ENCODE measurements at regions not wholly inside any gene's neighbourhood (a gene's known extent, or its start where the extent isn't known, plus 50 kb on each side); places are given as distances from the start of the nearest gene placed in this dataset.

DNA sequence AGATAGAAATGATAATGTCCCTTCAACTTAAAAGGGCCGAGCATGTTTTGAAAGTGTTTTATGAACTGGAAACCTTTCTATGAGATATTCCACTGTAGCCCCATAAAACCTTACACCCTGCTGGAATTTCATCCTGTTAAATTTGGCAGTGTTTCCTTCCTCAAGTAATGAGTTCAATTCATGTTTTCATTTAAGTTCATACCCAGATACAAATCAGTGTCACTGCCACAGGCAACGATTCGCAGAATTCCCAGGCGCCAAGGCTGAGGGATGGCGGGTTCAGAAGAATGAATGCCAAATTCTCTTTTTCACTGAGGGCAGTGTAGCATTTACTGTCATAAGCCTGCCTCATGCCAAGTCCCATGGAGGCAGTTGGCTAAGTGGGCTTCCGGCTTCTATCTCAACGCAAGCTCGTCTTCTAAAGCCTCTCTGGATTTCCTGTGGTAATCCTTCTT, 511.8 kb upstream of the ID4 start:
- peaks cover 0 to 2% (median 0%) of the 10 kb centered on the region in 3 donors for H3K27me3 Mint-ChIP-seq (ENCODE audit: low read depth in 3 of 3)
- Histone ChIP-seq H2AFZ (ENCODE audit: insufficient read depth, low read depth, low read length, poor library complexity, severe bottlenecking) (no peak overlapping the region), H3K36me3 (replicated peaks in 1 of 2; ENCODE audit: control insufficient read depth in 1 of 2, insufficient read depth in 2 of 2, low read length in 2 of 2) (no peaks in the 10 kb centered on the region), H3K9ac (ENCODE audit: insufficient read depth, low read length, poor library complexity, severe bottlenecking) (no peak overlapping the region), H3K4me3 (replicated peaks in 1 of 3; ENCODE audit: low read depth in 2 of 3, low read length in 3 of 3) (no peak overlapping the region), H3K27me3 (ENCODE audit: control insufficient read depth in 2 of 2, insufficient read depth in 2 of 2, low read length in 2 of 2) (no peaks in the 10 kb centered on the region), H3K9me3 (replicated peaks in 1 of 2; ENCODE audit: control insufficient read depth in 1 of 2, insufficient read depth in 1 of 2, low read length in 2 of 2) (peaks cover 0 to 3% of the 10 kb centered on the region in 2 donors), H4K20me1 (ENCODE audit: insufficient read depth, low read length) (no peaks in the 10 kb centered on the region), H3K4me1 (ENCODE audit: control insufficient read depth in 1 of 2, insufficient read depth in 2 of 2, low read length in 2 of 2) (no peaks in the 10 kb centered on the region), H3K27ac (ENCODE audit: low read depth in 1 of 2, low read length in 2 of 2) (no peak overlapping the region), H3K79me2 (ENCODE audit: insufficient read depth, low read length) (no peaks in the 10 kb centered on the region), H3K4me2 (replicated peaks; ENCODE audit: extremely low read depth, low read length, poor library complexity, severe bottlenecking) (no peak overlapping the region)
- no peaks in the 10 kb centered on the region for H3K4me1 Mint-ChIP-seq
- DNase-seq: no peak
- TF ChIP-seq, protein P1, sequence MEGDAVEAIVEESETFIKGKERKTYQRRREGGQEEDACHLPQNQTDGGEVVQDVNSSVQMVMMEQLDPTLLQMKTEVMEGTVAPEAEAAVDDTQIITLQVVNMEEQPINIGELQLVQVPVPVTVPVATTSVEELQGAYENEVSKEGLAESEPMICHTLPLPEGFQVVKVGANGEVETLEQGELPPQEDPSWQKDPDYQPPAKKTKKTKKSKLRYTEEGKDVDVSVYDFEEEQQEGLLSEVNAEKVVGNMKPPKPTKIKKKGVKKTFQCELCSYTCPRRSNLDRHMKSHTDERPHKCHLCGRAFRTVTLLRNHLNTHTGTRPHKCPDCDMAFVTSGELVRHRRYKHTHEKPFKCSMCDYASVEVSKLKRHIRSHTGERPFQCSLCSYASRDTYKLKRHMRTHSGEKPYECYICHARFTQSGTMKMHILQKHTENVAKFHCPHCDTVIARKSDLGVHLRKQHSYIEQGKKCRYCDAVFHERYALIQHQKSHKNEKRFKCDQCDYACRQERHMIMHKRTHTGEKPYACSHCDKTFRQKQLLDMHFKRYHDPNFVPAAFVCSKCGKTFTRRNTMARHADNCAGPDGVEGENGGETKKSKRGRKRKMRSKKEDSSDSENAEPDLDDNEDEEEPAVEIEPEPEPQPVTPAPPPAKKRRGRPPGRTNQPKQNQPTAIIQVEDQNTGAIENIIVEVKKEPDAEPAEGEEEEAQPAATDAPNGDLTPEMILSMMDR (IDR thresholded peaks at IDR 0.05): no peak
- H3K36me3 Mint-ChIP-seq: no peaks in the 10 kb centered on the region
- no peak overlapping the region for H3K27ac Mint-ChIP-seq
- peaks cover 1 to 8% (median 3%) of the 10 kb centered on the region in 7 donors for H3K9me3 Mint-ChIP-seq
- WGBS (ENCODE audit: insufficient coverage): 100% methylated on average over 6 of the region's 8 CpGs
- intact Hi-C loops (cut with micrococcal nuclease): no loop called here
- no peak overlapping the region for H3K4me3 Mint-ChIP-seq

DNA sequence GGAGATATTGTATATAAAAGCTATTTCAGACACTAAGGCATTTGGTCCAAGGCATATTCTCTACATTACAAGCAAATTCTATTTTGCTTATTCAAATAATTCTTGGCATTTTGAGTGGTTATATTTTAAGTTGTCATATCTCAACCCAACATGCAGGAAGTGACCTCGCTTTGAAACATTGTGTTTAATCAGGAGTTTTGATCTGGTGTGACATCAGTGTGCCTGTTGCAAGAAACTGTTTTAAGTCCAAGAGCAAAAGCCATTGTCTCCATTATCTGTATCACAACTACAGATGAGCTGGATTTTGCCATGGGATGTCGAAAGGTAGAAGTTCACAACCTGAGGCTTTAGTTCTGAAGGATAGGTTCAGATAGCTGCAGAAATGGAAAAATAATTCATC, 509.9 kb upstream of the ID4 start:
- H4K20me1 ChIP-seq (ENCODE audit: insufficient read depth, low read length): no peaks in the 10 kb centered on the region
- no peak overlapping the region for H3K4me3 ChIP-seq (replicated peaks in 1 of 3; ENCODE audit: low read depth in 2 of 3, low read length in 3 of 3)
- no peak overlapping the region for H3K4me2 ChIP-seq (replicated peaks; ENCODE audit: extremely low read depth, low read length, poor library complexity, severe bottlenecking)
- intact Hi-C loops (cut with micrococcal nuclease): no loop called here
- Mint-ChIP-seq H3K27ac (no peak overlapping the region), H3K4me3 (no peak overlapping the region), H3K4me1 (no peaks in the 10 kb centered on the region), H3K9me3 (peaks cover 1 to 10% (median 3%) of the 10 kb centered on the region in 7 donors), H3K27me3 (ENCODE audit: low read depth in 3 of 3) (peaks cover 0 to 2% (median 0%) of the 10 kb centered on the region in 3 donors), H3K36me3 (no peaks in the 10 kb centered on the region)
- no peaks in the 10 kb centered on the region for H3K4me1 ChIP-seq (ENCODE audit: control insufficient read depth in 1 of 2, insufficient read depth in 2 of 2, low read length in 2 of 2)
- H3K9ac ChIP-seq (ENCODE audit: insufficient read depth, low read length, poor library complexity, severe bottlenecking): no peak overlapping the region
- H3K27ac ChIP-seq (ENCODE audit: low read depth in 1 of 2, low read length in 2 of 2): no peak overlapping the region
- H3K27me3 ChIP-seq (ENCODE audit: control insufficient read depth in 2 of 2, insufficient read depth in 2 of 2, low read length in 2 of 2): no peaks in the 10 kb centered on the region
- WGBS (ENCODE audit: insufficient coverage): no CpG with 5 or more reads among the region's 2 CpGs
- no peaks in the 10 kb centered on the region for H3K9me3 ChIP-seq (replicated peaks in 1 of 2; ENCODE audit: control insufficient read depth in 1 of 2, insufficient read depth in 1 of 2, low read length in 2 of 2)
- no peaks in the 10 kb centered on the region for H3K79me2 ChIP-seq (ENCODE audit: insufficient read depth, low read length)
- H2AFZ ChIP-seq (ENCODE audit: insufficient read depth, low read depth, low read length, poor library complexity, severe bottlenecking): no peak overlapping the region
- H3K36me3 ChIP-seq (replicated peaks in 1 of 2; ENCODE audit: control insufficient read depth in 1 of 2, insufficient read depth in 2 of 2, low read length in 2 of 2): no peaks in the 10 kb centered on the region
- no peak for DNase-seq
- TF ChIP-seq, protein P1 (IDR thresholded peaks at IDR 0.05): no peak

Data from CD14-positive monocyte (primary cell).